Endometrium (tissue), 2 donors: ENCODE measurements at regions not wholly inside any gene's neighbourhood (a gene's known extent, or its start where the extent isn't known, plus 50 kb on each side); places are given as distances from the start of the nearest gene placed in this dataset.

Experiments
- FAIRE-seq: peaks from 2 replicates; lab custom pipeline; 2012; peaks lifted over from hg19 to GRCh38; lab: Jason Lieb, UNC
- donor health status: control.
- donor health status: control.

GRCh38 chr15:70301396-70301795 lies 203.7 kb upstream of the TLE3 start:
- FAIRE-seq = no peak

GRCh38 chr15:70299931-70300869 lies 202.5 kb upstream of the TLE3 start:
- no peak for FAIRE-seq

GRCh38 chr15:70297465-70298058 lies 199.8 kb upstream of the TLE3 start:
- no peak for FAIRE-seq

GRCh38 chr15:70294731-70295305 lies 197.1 kb upstream of the TLE3 start:
- no peak for FAIRE-seq

GRCh38 chr15:70293591-70294470 lies 196.1 kb upstream of the TLE3 start:
- FAIRE-seq = no peak

GRCh38 chr15:70293138-70293537 lies 195.4 kb upstream of the TLE3 start:
- no peak for FAIRE-seq

GRCh38 chr15:70292076-70292760 lies 194.5 kb upstream of the TLE3 start:
- no peak for FAIRE-seq

- FAIRE-seq = no peak
Observed at GRCh38 chr15:70291305-70292075, 193.8 kb upstream of the TLE3 start.

GRCh38 chr15:70290708-70291107 lies 193.0 kb upstream of the TLE3 start:
- FAIRE-seq = no peak

- FAIRE-seq = no peak
Observed at GRCh38 chr15:70289191-70289955, 191.7 kb upstream of the TLE3 start.

GRCh38 chr15:70286113-70286806 lies 188.5 kb upstream of the TLE3 start:
- FAIRE-seq = no peak

GRCh38 chr15:70284438-70285214 lies 186.9 kb upstream of the TLE3 start:
- FAIRE-seq = no peak

- FAIRE-seq = no peak
Observed at GRCh38 chr15:70283511-70283910, 185.8 kb upstream of the TLE3 start.

GRCh38 chr15:70281811-70282307 lies 184.1 kb upstream of the TLE3 start:
- FAIRE-seq = no peak

GRCh38 chr15:70281261-70281810 lies 183.6 kb upstream of the TLE3 start:
- no peak for FAIRE-seq

- no peak for FAIRE-seq
Observed at GRCh38 chr15:70280781-70281180, 183.1 kb upstream of the TLE3 start.

- no peak for FAIRE-seq
Observed at GRCh38 chr15:70279096-70279495, 181.4 kb upstream of the TLE3 start.

- no peak for FAIRE-seq
Observed at GRCh38 chr15:70278644-70279043, 180.9 kb upstream of the TLE3 start.
